Suprapubic skin (tissue), 4 donors: ENCODE measurements at regions not wholly inside any gene's neighbourhood (a gene's known extent, or its start where the extent isn't known, plus 50 kb on each side); places are given as distances from the start of the nearest gene placed in this dataset.

Experiments
- DNase-seq, 2 donors: peaks; one replicate each; pipeline ENCODE4 v3.0.0-alpha.2; 2019; ENCODE audit warnings: low spot score in 2 of 2
- H3K27ac ChIP-seq: fragments of 200-600 bp; sonication (generic); one replicate; pipeline ENCODE4 v1.5.1; 2019
- H3K27me3 ChIP-seq: fragments of 200-600 bp; sonication (generic); one replicate; pipeline ENCODE4 v1.5.1; 2019
- H3K36me3 ChIP-seq: fragments of 200-600 bp; sonication (generic); one replicate; pipeline ENCODE4 v1.5.1; 2019
- H3K4me1 ChIP-seq: fragments of 200-600 bp; sonication (generic); one replicate; pipeline ENCODE4 v1.5.1; 2019
- H3K4me3 ChIP-seq: fragments of 200-600 bp; sonication (generic); one replicate; pipeline ENCODE4 v1.5.1; 2019; ENCODE audit warnings: mild to moderate bottlenecking
- H3K9me3 ChIP-seq: fragments of 200-600 bp; sonication (generic); one replicate; pipeline ENCODE4 v1.5.1; 2019
- EP300 ChIP-seq: sonication (generic); formaldehyde crosslinking; IDR thresholded peaks from one replicate; pipeline ENCODE4 v1.6.1; 2017; ENCODE audit warnings: antibody characterized with exemption
- POLR2A ChIP-seq, 2 donors: fragments of 450-650 bp; IDR thresholded peaks; one replicate each; pipeline ENCODE4 v1.6.1; 2017; ENCODE audit warnings: antibody characterized with exemption in 2 of 2, mild to moderate bottlenecking in 2 of 2, moderate library complexity in 2 of 2
- POLR2AphosphoS5 ChIP-seq, 3 donors: sonication (generic); formaldehyde crosslinking; IDR thresholded peaks; one replicate each; pipeline ENCODE4 v1.6.1; 2017; ENCODE audit warnings: antibody characterized with exemption in 3 of 3
- WGBS: methylation state at CpG from one replicate; pipeline ENCODE4 v1.1.5; 2018; 5-methylcytosine and 5-hydroxymethylcytosine counted together
- TF ChIP-seq, protein P1 (sequence below), 2 donors: fragments of 200-600 bp in 1 of 2; fragments of 450-650 bp in 1 of 2; sonication (generic) in 1 of 2; IDR thresholded peaks; one replicate each; pipeline ENCODE4 v1.5.1; 2016 to 2019; ENCODE audit warnings: antibody characterized with exemption in 2 of 2, mild to moderate bottlenecking in 1 of 2, moderate library complexity in 1 of 2

DNA sequence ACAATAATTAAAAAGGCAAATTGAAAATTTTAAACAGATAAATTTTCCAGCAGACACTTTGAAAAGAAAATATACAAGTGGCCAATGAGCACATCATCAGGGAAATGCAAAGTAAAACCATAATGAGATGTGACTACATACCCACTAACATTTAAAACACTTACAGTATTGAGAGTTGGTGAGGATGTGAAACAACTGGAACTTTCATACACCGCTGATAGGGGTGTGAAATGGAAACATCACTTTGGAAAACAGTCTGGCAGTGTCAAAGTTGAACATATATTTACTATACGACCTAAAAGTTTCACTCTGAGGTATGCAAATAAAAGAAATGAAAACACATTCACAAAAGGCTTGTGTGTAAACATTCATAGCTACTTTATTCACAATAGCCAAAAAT, 94.0 kb upstream of the GNAO1 start:
- no peak for DNase-seq
- Histone ChIP-seq H3K4me1 (no peaks in the 10 kb centered on the region), H3K27ac (no peak overlapping the region), H3K9me3 (no peaks in the 10 kb centered on the region), H3K4me3 (no peak overlapping the region), H3K27me3 (no peaks in the 10 kb centered on the region), H3K36me3 (no peaks in the 10 kb centered on the region)
- 75% methylated on average over 2 of the region's 2 CpGs for WGBS
- no peak for TF ChIP-seq POLR2AphosphoS5 (IDR thresholded peaks at IDR 0.05)
- TF ChIP-seq POLR2A (IDR thresholded peaks at IDR 0.05), result no peak
- TF ChIP-seq EP300, result no peak
- TF ChIP-seq, protein P1, sequence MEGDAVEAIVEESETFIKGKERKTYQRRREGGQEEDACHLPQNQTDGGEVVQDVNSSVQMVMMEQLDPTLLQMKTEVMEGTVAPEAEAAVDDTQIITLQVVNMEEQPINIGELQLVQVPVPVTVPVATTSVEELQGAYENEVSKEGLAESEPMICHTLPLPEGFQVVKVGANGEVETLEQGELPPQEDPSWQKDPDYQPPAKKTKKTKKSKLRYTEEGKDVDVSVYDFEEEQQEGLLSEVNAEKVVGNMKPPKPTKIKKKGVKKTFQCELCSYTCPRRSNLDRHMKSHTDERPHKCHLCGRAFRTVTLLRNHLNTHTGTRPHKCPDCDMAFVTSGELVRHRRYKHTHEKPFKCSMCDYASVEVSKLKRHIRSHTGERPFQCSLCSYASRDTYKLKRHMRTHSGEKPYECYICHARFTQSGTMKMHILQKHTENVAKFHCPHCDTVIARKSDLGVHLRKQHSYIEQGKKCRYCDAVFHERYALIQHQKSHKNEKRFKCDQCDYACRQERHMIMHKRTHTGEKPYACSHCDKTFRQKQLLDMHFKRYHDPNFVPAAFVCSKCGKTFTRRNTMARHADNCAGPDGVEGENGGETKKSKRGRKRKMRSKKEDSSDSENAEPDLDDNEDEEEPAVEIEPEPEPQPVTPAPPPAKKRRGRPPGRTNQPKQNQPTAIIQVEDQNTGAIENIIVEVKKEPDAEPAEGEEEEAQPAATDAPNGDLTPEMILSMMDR (IDR thresholded peaks at IDR 0.05), result no peak

DNA sequence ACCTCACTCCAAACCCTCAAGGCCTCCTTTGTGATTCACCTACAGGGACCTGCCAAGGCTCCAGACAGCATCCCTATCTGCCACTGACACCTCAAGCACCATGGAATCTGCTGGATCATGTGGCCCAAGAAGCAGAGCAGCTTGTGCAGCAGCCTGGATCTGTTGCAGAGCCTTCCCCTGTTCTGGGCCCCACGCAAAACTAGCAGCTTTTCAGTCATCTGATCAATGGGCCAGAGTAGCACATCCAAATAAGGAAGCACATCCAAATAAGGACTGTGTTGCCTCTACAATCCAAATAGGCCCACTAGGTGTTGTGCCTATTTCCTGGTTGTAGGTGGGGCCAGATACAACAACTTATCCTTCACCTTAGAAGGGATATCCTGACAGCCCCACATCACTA, 97.1 kb upstream of the GNAO1 start:
- no peaks in the 10 kb centered on the region for H3K4me1 ChIP-seq
- no peaks in the 10 kb centered on the region for H3K27me3 ChIP-seq
- H3K27ac ChIP-seq, result no peak overlapping the region
- 60% methylated on average over 1 of the region's 1 CpG for WGBS
- H3K4me3 ChIP-seq, result no peak overlapping the region
- TF ChIP-seq, protein P1 (IDR thresholded peaks at IDR 0.05), result no peak
- TF ChIP-seq POLR2AphosphoS5 (IDR thresholded peaks at IDR 0.05), result no peak
- TF ChIP-seq EP300, result no peak
- TF ChIP-seq POLR2A (IDR thresholded peaks at IDR 0.05), result no peak
- DNase-seq, result no peak
- H3K36me3 ChIP-seq, result no peaks in the 10 kb centered on the region
- no peaks in the 10 kb centered on the region for H3K9me3 ChIP-seq

DNA sequence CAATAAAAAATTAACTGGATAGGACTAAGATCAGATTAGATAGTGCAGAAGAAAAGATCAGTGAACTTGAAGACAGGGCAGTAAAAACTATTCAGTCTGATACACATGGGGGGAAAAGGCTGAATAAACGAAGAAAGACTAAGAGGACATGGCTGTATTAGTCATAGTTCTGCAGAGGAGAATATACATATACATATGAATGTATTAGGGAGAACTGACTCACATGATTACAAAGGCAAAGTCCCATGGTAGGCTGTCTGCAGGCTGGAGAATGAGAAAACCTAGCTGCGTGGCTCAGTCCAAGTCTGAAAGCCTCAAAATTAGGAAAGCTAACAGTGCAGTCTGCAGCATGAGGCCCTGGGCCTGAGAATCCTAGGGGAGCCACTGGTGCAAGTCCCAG, 98.2 kb upstream of the GNAO1 start:
- TF ChIP-seq POLR2A (IDR thresholded peaks at IDR 0.05), result no peak
- TF ChIP-seq, protein P1 (IDR thresholded peaks at IDR 0.05), result no peak
- no peak for TF ChIP-seq POLR2AphosphoS5 (IDR thresholded peaks at IDR 0.05)
- no peak for TF ChIP-seq EP300
- Histone ChIP-seq H3K27me3 (no peaks in the 10 kb centered on the region), H3K36me3 (no peaks in the 10 kb centered on the region), H3K27ac (no peak overlapping the region), H3K9me3 (no peaks in the 10 kb centered on the region), H3K4me3 (no peak overlapping the region), H3K4me1 (no peaks in the 10 kb centered on the region)
- 69% methylated on average over 2 of the region's 2 CpGs for WGBS
- DNase-seq, result no peak

DNA sequence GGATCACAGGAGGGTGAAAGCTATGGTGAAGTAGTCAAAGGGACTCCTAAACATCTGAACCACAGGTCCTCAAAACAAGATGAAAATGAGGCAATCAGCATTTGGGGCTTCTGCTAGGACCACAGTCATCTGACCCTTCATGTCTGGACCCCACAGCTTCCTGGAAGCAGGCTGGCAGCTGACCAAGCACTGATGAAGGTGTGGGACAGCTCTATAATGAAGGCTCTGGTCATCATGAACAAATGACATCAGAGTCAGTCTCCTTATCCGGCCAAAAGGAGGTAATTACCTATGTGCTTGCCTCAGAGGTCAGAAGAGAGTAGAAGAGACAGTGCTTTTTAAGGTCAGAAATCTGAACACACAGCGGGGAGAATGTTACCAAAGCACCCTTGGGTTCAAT, 101.2 kb upstream of the GNAO1 start:
- Histone ChIP-seq H3K9me3 (no peaks in the 10 kb centered on the region), H3K4me3 (no peak overlapping the region), H3K27me3 (no peaks in the 10 kb centered on the region), H3K4me1 (no peaks in the 10 kb centered on the region), H3K36me3 (no peaks in the 10 kb centered on the region), H3K27ac (no peak overlapping the region)
- 91% methylated on average over 2 of the region's 2 CpGs for WGBS
- no peak for DNase-seq
- TF ChIP-seq, protein P1 (IDR thresholded peaks at IDR 0.05), result no peak
- no peak for TF ChIP-seq EP300
- no peak for TF ChIP-seq POLR2AphosphoS5 (IDR thresholded peaks at IDR 0.05)
- no peak for TF ChIP-seq POLR2A (IDR thresholded peaks at IDR 0.05)

DNA sequence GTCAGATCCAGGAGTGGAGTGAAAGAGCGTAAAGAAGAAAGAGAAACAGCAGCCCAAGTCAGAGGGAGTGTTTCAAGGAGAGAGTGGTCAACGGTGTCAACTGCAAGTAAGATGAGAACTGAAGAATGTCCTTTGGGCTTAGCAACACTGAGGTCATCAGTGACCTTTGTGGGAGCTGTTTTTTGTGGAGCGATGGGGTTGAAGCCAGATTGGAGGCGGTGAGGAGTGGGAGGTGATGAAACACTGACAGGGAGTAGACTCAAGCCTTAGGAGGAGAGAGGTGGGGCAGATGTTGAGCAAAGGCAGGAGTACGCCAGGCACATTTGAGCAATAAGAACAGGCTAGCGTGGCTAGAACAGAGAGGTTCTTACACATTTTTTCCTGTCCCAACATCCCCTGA, 103.7 kb upstream of the GNAO1 start:
- WGBS, result 81% methylated on average over 6 of the region's 6 CpGs
- no peak for TF ChIP-seq POLR2A (IDR thresholded peaks at IDR 0.05)
- TF ChIP-seq POLR2AphosphoS5 (IDR thresholded peaks at IDR 0.05), result no peak
- no peak for TF ChIP-seq EP300
- TF ChIP-seq, protein P1 (IDR thresholded peaks at IDR 0.05), result no peak

More for the DNA sequence above, 103.7 kb upstream of the GNAO1 start:
- H3K27ac ChIP-seq, result no peak overlapping the region
- no peaks in the 10 kb centered on the region for H3K4me1 ChIP-seq
- no peak overlapping the region for H3K4me3 ChIP-seq
- H3K9me3 ChIP-seq, result no peaks in the 10 kb centered on the region
- H3K27me3 ChIP-seq, result no peaks in the 10 kb centered on the region
- no peaks in the 10 kb centered on the region for H3K36me3 ChIP-seq
- no peak for DNase-seq
